HuH-7 (cell line): ENCODE measurements at regions not wholly inside any gene's neighbourhood (a gene's known extent, or its start where the extent isn't known, plus 50 kb on each side); places are given as distances from the start of the nearest gene placed in this dataset.

Source experiments
- DNase-seq: peaks from one replicate; pipeline ENCODE4 v3.0.0; 2011; ENCODE audit warnings: low spot score

- no peak for DNase-seq
Measured at GRCh38 chr22:49195636-49196035, 632.0 kb downstream of the BRD1 start.

- DNase-seq = no peak
Measured at GRCh38 chr22:49193901-49194465, 633.7 kb downstream of the BRD1 start.

- no peak for DNase-seq
Measured at GRCh38 chr22:49193348-49193747, 634.3 kb downstream of the BRD1 start.

- no peak for DNase-seq
Measured at GRCh38 chr22:49192857-49193250, 634.8 kb downstream of the BRD1 start.

DNA sequence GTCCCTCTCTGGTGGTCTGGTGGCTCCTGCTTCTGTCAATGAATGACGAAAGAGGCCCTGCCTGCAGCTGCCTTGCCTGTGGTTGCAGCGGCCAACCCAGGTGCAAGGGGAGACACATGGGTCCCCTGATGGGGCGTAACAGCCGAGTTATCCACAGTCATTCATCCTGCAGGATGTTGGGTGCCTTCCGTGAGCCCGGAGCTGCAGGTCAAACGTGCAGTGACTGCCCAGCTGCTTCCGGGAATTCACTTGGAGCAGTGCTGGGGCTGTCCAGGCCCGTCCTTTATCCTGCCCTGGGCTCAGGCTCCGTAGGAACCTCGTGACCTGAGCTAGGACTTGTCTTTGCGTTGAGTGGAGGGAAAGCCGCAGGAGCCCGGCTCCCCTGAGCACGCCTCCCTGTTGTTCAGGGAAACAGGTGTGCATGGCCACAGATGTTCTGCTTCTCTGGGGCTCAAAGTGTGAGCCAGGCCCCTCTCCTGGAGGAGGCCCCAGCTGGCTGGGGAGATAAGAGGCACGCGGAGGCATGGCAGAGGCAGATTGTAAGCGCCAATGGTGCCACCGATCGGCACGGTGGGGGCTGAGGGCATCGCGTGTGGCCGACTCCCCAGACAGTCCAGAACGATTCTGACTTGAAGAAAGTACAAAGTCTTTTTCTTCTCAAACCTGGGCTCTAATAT, 635.4 kb downstream of the BRD1 start:
- no peak for DNase-seq

DNA sequence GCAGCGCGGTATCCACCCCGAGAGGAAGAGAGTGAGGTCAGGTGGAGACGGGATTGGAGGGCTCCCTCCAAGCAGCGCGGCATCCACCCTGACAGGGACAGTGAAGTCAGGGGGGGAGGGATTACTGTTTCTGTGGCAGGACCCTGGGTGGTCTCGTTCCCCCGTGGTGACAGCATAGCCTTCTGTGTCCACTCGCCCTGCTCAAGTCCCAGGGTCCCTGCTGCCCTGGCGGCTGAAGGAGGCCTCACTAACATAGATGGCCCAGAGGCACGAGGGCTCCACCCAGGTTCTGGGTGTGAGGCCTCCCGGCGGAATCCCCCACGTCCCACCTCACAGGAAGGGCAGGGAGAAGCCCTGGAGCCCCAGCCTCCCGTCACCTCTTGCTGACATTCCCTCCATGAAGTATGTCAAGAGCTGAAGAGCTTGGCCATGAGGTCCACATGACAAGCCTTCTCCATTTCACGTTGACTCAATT, 636.1 kb downstream of the BRD1 start:
- DNase-seq = no peak

DNA sequence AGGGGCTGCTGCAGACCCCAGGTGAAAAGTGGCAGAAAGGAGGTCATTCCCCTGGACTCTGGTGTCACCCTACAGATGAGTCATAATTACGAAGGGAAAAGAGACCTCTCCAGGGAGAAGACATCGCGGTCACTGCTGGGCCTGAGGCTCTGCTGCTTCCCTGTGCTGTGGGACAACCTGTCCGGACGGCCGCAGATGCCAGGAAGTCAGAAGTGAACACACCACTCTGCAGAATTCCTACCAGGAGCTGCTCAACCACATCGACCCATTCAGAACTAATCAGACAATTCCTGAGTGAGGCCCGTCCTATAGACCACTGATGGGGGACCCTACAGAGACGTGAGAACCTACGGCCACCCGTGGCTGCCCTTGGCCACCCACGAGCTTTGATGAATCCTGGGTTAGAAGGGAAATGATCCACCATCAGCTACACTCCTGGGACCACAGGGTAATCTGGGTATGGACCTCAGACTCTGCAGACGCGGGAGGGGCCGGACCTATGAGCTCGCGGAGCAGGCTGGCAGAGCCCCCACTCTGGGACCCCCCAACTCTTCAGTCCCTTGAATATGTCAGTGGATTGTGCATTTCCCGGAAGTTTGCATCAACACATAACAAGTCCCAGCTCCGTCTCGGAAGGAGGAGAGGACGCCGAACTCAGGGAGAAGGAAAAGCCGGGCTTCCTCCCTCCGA, 636.7 kb downstream of the BRD1 start:
- no peak for DNase-seq

DNA sequence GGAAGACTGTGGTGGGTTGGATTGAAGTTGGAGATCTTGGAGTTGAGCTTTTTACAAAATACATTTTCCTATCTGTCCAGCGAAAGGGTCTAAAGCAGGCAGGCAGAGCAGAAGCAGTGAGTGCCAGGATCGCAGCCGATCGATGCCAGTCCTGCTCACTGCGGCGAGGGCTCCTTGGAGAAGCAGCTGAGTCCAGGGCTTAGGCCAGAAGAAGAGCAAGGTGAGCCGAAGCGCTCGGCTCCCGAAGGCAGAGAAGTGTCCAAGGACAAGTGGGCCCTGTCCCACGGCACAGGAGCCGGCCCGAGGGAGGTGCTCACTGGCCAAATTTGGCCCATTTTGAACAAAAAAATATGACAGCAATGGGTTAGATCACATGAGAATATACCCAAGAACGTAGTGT, 637.8 kb downstream of the BRD1 start:
- no peak for DNase-seq

DNA sequence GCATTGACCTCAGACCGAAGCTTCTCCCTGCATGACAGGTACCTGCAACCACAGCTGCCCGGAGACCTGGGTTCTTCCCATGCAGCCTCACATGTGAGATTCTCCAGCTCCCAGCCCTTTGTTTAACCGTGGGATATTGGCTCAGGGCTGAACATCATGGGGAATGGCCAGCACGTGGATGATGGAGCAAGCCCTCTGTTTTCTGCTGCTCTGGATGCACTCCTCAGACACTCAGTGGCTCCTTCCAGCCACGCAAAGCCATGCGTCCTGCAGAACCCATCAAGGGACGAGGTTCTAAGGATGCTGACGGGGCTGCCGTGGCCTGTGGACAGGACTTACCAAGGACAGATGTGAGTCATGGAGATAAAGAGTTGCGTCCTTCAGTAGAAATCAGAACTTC, 639.1 kb downstream of the BRD1 start:
- no peak for DNase-seq

DNA sequence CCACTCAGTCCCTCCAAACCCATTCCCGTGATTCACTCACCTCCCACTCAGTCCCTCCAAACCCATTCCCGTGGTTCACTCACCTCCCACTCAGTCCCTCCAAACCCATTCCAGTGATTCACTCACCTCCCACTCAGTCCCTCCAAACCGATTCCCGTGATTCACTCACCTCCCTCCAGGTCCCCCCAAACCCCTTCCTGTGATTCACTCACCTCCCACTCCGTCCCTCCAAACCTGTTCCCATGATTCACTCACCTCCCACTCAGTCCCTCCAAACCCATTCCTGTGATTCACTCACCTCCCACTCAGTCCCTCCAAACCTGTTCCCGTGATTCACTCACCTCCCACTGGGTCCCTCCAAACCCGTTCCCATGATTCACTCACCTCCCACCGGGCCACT, 639.6 kb downstream of the BRD1 start:
- DNase-seq = no peak

GRCh38 chr22:49186762-49187161, 640.9 kb downstream of the BRD1 start:
- no peak for DNase-seq

DNA sequence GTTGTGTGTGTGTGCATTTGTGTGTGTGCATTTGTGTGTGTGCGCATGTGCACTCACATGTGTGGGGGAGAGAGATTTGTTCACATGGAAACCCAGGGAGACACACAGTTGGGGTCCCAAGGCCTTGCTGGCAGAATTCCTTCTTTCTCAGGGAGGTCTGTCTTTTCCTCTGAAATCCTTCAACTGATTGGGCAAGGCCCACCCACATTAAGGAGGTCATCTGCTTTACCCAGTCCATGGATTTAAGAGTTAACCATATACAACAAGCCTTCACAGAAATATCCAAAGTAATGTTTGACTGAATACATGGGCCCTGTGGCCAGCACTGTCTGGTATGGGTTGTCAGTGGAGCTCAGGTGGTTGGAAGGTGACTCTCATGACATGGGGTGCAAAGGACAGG, 641.4 kb downstream of the BRD1 start:
- DNase-seq = no peak

DNA sequence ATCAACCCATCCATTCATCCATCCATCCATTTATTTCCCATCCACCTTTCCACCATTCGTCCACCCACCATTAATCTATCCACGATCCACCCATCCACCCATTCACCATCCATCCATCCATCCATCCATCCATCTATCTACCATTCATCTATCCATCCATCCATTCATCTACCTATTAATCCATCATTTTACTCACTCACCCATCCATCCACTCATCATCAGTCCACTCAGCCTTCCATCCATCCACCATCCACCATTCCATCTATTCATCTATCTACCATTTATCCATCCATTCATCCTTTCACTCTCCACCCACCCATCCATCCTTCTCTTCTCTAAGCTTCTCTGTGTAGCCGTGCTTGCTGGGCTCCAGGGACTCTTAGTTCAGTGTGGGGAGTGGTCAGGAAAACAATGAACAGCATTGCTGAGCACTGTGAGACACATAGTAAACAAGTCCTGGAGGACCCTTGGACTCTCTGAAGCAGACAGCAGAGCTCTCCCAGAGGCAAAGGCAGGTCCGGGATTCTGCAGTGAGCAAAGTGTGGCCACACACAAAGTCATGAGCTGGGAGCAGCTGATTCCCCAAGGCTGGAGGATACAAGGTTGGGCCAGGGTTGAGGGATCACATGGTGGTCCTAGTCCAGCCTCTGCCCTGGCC, 642.2 kb downstream of the BRD1 start:
- DNase-seq = no peak

GRCh38 chr22:49184736-49185135, 642.9 kb downstream of the BRD1 start:
- DNase-seq = no peak

- DNase-seq = no peak
Measured at GRCh38 chr22:49183826-49184216, 643.9 kb downstream of the BRD1 start.

DNA sequence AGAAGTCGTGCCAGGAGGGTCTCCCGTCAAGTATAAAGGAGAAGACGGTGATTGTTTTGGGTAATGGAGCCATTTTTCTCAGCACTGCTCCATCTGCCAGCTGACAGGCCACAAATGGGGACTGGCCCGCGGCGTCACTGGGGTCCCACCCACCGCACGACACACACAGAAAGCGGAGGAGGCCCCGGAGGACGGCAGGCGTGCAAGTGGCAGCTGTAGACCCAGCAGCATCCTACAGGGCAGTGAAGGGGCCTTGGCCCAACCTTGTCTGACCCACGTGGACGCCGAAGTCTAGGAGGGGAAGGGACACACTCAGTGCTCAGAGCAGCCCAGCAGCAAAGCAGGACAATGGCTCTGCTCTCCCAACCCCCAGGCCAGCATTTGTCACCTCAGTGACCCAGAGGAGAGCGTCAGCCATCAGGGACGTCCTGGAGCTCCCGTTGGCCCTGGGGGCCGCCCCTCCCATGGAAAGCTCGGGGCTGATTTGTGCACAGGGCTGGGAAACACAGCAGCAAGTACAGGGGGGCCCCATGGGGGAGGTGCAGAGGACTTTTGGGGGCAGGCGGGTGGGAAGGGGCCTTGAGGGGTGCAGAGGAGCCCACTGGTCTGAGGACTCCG, 644.4 kb downstream of the BRD1 start:
- DNase-seq = no peak

GRCh38 chr22:49182416-49182815, 645.3 kb downstream of the BRD1 start:
- no peak for DNase-seq

DNA sequence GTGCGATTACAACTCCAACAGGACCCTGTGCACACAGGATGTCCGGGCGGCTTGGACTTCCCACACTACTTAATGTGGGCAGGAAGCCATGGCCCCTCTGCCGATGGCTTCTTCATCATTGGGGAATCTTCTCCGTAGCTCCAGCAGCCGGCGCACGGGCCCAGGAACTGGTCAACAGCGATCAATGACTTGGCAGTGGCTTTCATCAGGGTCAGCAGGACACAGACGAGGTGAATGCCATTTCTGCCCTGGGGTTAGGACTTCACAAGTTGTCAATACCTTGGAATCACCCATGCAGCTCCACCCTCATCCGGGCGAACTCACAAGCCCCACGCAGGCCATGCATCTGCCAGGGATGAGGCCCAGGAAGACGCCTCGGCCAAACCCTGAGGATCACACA, 645.7 kb downstream of the BRD1 start:
- DNase-seq = no peak

- no peak for DNase-seq
Measured at GRCh38 chr22:49181431-49181830, 646.2 kb downstream of the BRD1 start.

DNA sequence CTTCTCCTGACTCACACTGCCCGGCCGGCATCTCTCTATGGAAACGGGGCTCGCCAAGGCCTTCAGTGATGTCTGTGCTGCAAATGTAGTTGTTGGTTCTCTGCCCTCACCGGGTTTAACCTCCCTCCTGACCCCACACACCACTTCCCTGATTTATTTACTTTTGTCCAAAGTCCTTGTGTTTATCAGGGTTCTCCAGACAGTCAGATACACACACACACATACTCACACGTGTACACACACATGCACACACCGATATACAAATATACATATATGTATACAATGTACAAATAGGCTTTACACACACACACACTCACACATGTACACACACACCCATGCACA, 647.0 kb downstream of the BRD1 start:
- no peak for DNase-seq

- no peak for DNase-seq
Measured at GRCh38 chr22:49179886-49180682, 647.6 kb downstream of the BRD1 start.

GRCh38 chr22:49179175-49179574, 648.5 kb downstream of the BRD1 start:
- no peak for DNase-seq
